Trophoblast cell (in vitro differentiated cells and primary cell): ENCODE measurements at regions not wholly inside any gene's neighbourhood (a gene's known extent, or its start where the extent isn't known, plus 50 kb on each side); places are given as distances from the start of the nearest gene placed in this dataset.

ENCODE experiments used
- DNase-seq, 2 donors: peaks; one replicate each; pipeline ENCODE4 v3.0.0-alpha.2; 2016
- H2AFZ ChIP-seq: 2 replicates; pipeline ENCODE4 v1.6.1; 2013; ENCODE audit warnings: low read length, moderate library complexity, mild to moderate bottlenecking; ENCODE audit not compliant: insufficient read depth, poor library complexity
- H2AK5ac ChIP-seq: 2 replicates; pipeline ENCODE4 v1.6.1; 2013; ENCODE audit warnings: mild to moderate bottlenecking, low read length
- H2BK120ac ChIP-seq: 2 replicates; pipeline ENCODE4 v1.6.1; 2013; ENCODE audit warnings: low read length, mild to moderate bottlenecking, moderate library complexity; ENCODE audit not compliant: insufficient read depth, poor library complexity
- H2BK12ac ChIP-seq: 2 replicates; pipeline ENCODE4 v1.6.1; 2013; ENCODE audit warnings: mild to moderate bottlenecking, low read length, moderate library complexity
- H2BK5ac ChIP-seq: 2 replicates; pipeline ENCODE4 v1.6.1; 2013; ENCODE audit warnings: low read length, low read depth, moderate library complexity, mild to moderate bottlenecking; ENCODE audit not compliant: poor library complexity
- H3K14ac ChIP-seq: 2 replicates; pipeline ENCODE4 v1.6.1; 2013; ENCODE audit warnings: mild to moderate bottlenecking, low read length
- H3K18ac ChIP-seq: 2 replicates; pipeline ENCODE4 v1.6.1; 2013; ENCODE audit warnings: mild to moderate bottlenecking, low read length
- H3K23ac ChIP-seq: 2 replicates; pipeline ENCODE4 v1.6.1; 2013; ENCODE audit warnings: low read length
- H3K27ac ChIP-seq: 2 replicates; pipeline ENCODE4 v1.5.1; 2013; ENCODE audit warnings: low read depth, mild to moderate bottlenecking, inconsistent platforms, low read length, moderate library complexity
- H3K27me3 ChIP-seq: 2 replicates; pipeline ENCODE4 v1.6.1; 2013; ENCODE audit warnings: inconsistent platforms, mild to moderate bottlenecking, low read length, moderate library complexity; ENCODE audit not compliant: insufficient read depth
- H3K36me3 ChIP-seq, 2 experiments: 1 replicate in 1 of 2; 2 replicates in 1 of 2; pipeline ENCODE4 v1.6.1; 2013; ENCODE audit warnings: low read length in 2 of 2, mild to moderate bottlenecking in 2 of 2, moderate library complexity in 1 of 2; ENCODE audit not compliant: insufficient read depth in 2 of 2, control insufficient read depth in 1 of 2
- H3K4ac ChIP-seq: 2 replicates; pipeline ENCODE4 v1.6.1; 2013; ENCODE audit warnings: low read depth, mild to moderate bottlenecking, low read length, moderate library complexity
- H3K4me1 ChIP-seq, 2 experiments: 1 replicate in 1 of 2; 2 replicates in 1 of 2; pipeline ENCODE4 v1.6.1; 2013; ENCODE audit warnings: low read length in 2 of 2, mild to moderate bottlenecking in 2 of 2, moderate library complexity in 1 of 2; ENCODE audit not compliant: insufficient read depth in 2 of 2, control insufficient read depth in 1 of 2
- H3K4me2 ChIP-seq: 2 replicates; pipeline ENCODE4 v1.6.1; 2013; ENCODE audit warnings: inconsistent platforms, mild to moderate bottlenecking, low read length, moderate library complexity
- H3K4me3 ChIP-seq: 2 replicates; pipeline ENCODE4 v1.5.1; 2013; ENCODE audit warnings: mild to moderate bottlenecking, low read depth, low read length, inconsistent platforms
- H3K79me1 ChIP-seq: one replicate; pipeline ENCODE4 v1.6.1; 2013; ENCODE audit warnings: low read length
- H3K79me2 ChIP-seq: 2 replicates; pipeline ENCODE4 v1.6.1; 2013; ENCODE audit warnings: low read length, mild to moderate bottlenecking; ENCODE audit not compliant: control insufficient read depth, insufficient read depth, poor library complexity
- H3K9ac ChIP-seq: 2 replicates; pipeline ENCODE4 v1.6.1; 2013; ENCODE audit warnings: mild to moderate bottlenecking, low read length
- H3K9me3 ChIP-seq: 2 replicates; pipeline ENCODE4 v1.6.1; 2013; ENCODE audit warnings: low read depth, mild to moderate bottlenecking, control low read depth, inconsistent platforms, low read length; ENCODE audit not compliant: insufficient read depth
- H4K12ac ChIP-seq: 2 replicates; pipeline ENCODE4 v1.6.1; 2013; ENCODE audit warnings: low read depth, mild to moderate bottlenecking, low read length, moderate library complexity
- H4K8ac ChIP-seq: 2 replicates; pipeline ENCODE4 v1.6.1; 2013; ENCODE audit warnings: low read depth, mild to moderate bottlenecking, low read length, moderate library complexity
- H4K91ac ChIP-seq: one replicate; pipeline ENCODE4 v1.6.1; 2013; ENCODE audit warnings: low read depth, mild to moderate bottlenecking, low read length, moderate library complexity
- WGBS: extraction: QIAGEN DNeasy Blood & Tissue Kit; methylation state at CpG from one replicate; pipeline ENCODE4 v1.1.7; 2013; ENCODE audit warnings: missing lambda C conversion rate; ENCODE audit not compliant: insufficient read length, insufficient coverage; ENCODE audit errors: extremely low coverage; 5-methylcytosine and 5-hydroxymethylcytosine counted together

GRCh38 chr5:60267907-60268306 is 374.4 kb upstream of the PDE4D start:
- Histone ChIP-seq H4K91ac (no peak overlapping the region), H3K4me2 (no peak overlapping the region), H3K14ac (no peak overlapping the region), H3K9ac (no peak overlapping the region), H3K79me1 (no peaks in the 10 kb centered on the region), H4K12ac (no peak overlapping the region), H2BK120ac (no peak overlapping the region), H3K4me1 (no peaks in the 10 kb centered on the region), H2AFZ (no peak overlapping the region), H3K27ac (no peak overlapping the region), H2AK5ac (no peak overlapping the region), H3K4ac (no peak overlapping the region), H3K9me3 (no peaks in the 10 kb centered on the region), H4K8ac (no peak overlapping the region), H3K27me3 (no peaks in the 10 kb centered on the region), H2BK12ac (no peak overlapping the region), H3K4me3 (no peak overlapping the region), H3K36me3 (no peaks in the 10 kb centered on the region), H3K18ac (no peak overlapping the region), H3K23ac (no peak overlapping the region), H3K79me2 (no peaks in the 10 kb centered on the region), H2BK5ac (no peak overlapping the region)
- WGBS: no CpG with 5 or more reads among the region's 3 CpGs
- DNase-seq: no peak

DNA sequence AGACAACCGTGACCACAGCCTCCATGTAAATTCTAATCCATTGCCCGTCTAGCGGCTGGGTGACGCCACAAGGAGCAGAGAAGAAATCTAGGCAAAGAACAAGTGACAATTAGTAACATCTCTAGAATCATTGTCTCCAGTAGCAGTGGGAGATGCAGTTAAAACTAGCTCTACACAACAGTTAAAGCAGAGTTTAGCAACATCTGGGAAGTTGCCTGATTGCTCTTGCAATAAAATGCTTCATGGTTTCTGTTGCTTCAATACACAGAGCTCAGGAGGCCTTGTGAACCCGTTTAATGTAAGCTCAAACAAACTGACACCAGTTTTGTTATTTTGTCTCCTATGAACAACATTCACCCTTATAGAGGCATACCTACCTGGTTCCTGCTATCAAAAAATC is 369.8 kb upstream of the PDE4D start:
- H3K4me3 ChIP-seq: no peak overlapping the region
- H3K18ac ChIP-seq: no peak overlapping the region
- no peak overlapping the region for H3K9ac ChIP-seq
- H3K23ac ChIP-seq: no peak overlapping the region
- H4K8ac ChIP-seq: no peak overlapping the region
- no peak overlapping the region for H3K4ac ChIP-seq
- H3K27me3 ChIP-seq: no peaks in the 10 kb centered on the region
- no peak overlapping the region for H4K12ac ChIP-seq
- no peak overlapping the region for H3K4me2 ChIP-seq
- H4K91ac ChIP-seq: no peak overlapping the region
- H3K36me3 ChIP-seq: no peaks in the 10 kb centered on the region
- H2BK5ac ChIP-seq: no peak overlapping the region
- H2AK5ac ChIP-seq: no peak overlapping the region
- H3K4me1 ChIP-seq: no peaks in the 10 kb centered on the region
- no peak overlapping the region for H2BK12ac ChIP-seq
- H3K9me3 ChIP-seq: no peaks in the 10 kb centered on the region
- whole genome bisulfite sequencing: no CpG with 5 or more reads among the region's 5 CpGs
- no peak overlapping the region for H2AFZ ChIP-seq
- H3K79me2 ChIP-seq: no peaks in the 10 kb centered on the region
- no peak overlapping the region for H3K14ac ChIP-seq
- no peak for DNase-seq
- no peak overlapping the region for H3K27ac ChIP-seq
- H3K79me1 ChIP-seq: no peaks in the 10 kb centered on the region
- H2BK120ac ChIP-seq: no peak overlapping the region

DNA sequence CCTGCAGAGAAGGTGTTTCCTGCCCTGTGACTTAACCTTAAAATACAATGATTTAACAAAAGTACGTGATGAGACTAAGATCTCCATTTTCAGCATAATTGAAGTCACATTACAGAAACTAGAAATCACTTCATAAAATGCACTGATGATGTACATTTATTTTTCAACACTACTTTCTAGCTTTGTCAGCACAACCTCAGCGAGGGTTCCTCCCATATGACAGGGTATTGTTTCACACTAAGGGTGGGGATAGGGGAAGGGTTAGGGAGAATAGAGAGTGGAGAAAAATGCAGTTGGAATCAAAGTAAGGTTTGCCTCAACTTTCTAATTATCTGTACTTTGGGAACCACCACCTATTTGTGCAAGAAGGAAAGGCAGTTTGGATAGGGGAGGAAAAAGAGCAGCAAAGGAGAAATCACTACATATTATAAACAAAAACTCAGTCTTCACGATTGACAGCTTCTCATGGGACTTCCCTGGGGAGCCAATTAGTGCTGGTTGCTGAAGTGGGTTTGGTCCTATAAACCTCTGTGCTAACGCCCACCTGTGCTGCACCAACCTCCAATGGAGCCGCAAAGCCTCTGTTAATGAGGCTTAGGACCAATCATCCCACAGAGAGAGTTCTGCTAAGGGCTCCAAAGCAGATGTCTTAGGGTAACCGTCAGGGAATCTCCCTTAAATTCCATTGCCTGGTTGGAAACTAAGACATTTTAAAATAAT is 369.2 kb upstream of the PDE4D start:
- Histone ChIP-seq H3K27me3 (no peaks in the 10 kb centered on the region), H2BK120ac (no peak overlapping the region), H2BK12ac (no peak overlapping the region), H3K9me3 (no peaks in the 10 kb centered on the region), H3K27ac (no peak overlapping the region), H3K4ac (no peak overlapping the region), H3K14ac (no peak overlapping the region), H4K8ac (no peak overlapping the region), H2AFZ (no peak overlapping the region), H3K79me2 (no peaks in the 10 kb centered on the region), H3K18ac (no peak overlapping the region), H3K79me1 (no peaks in the 10 kb centered on the region), H2BK5ac (no peak overlapping the region), H3K23ac (no peak overlapping the region), H3K4me3 (no peak overlapping the region), H3K4me2 (no peak overlapping the region), H2AK5ac (no peak overlapping the region), H3K4me1 (no peaks in the 10 kb centered on the region), H4K91ac (no peak overlapping the region), H3K36me3 (no peaks in the 10 kb centered on the region), H4K12ac (no peak overlapping the region), H3K9ac (no peak overlapping the region)
- no CpG with 5 or more reads among the region's 6 CpGs for WGBS
- no peak for DNase-seq

GRCh38 chr5:60261732-60262131 is 368.2 kb upstream of the PDE4D start:
- no peak overlapping the region for H3K14ac ChIP-seq
- no peak overlapping the region for H4K8ac ChIP-seq
- H3K4ac ChIP-seq: no peak overlapping the region
- no peak overlapping the region for H3K9ac ChIP-seq
- H3K79me1 ChIP-seq: no peaks in the 10 kb centered on the region
- H3K18ac ChIP-seq: no peak overlapping the region
- no peak overlapping the region for H2BK12ac ChIP-seq
- H3K4me3 ChIP-seq: no peak overlapping the region
- no peaks in the 10 kb centered on the region for H3K9me3 ChIP-seq
- H2AFZ ChIP-seq: no peak overlapping the region
- no peak overlapping the region for H3K4me2 ChIP-seq
- no peak overlapping the region for H2AK5ac ChIP-seq
- H3K36me3 ChIP-seq: no peaks in the 10 kb centered on the region
- WGBS: no CpG with 5 or more reads among the region's 1 CpG
- no peak overlapping the region for H4K12ac ChIP-seq
- no peak overlapping the region for H2BK5ac ChIP-seq
- no peak overlapping the region for H3K27ac ChIP-seq
- no peak overlapping the region for H4K91ac ChIP-seq
- DNase-seq: no peak
- no peak overlapping the region for H3K23ac ChIP-seq
- no peaks in the 10 kb centered on the region for H3K4me1 ChIP-seq
- no peak overlapping the region for H2BK120ac ChIP-seq
- H3K79me2 ChIP-seq: no peaks in the 10 kb centered on the region
- no peaks in the 10 kb centered on the region for H3K27me3 ChIP-seq
